Superior temporal gyrus (tissue), 1 donor: ENCODE measurements at regions not wholly inside any gene's neighbourhood (a gene's known extent, or its start where the extent isn't known, plus 50 kb on each side); places are given as distances from the start of the nearest gene placed in this dataset.
"Not testable (repeated sequence)": the region's sequence is repeated elsewhere in the genome, so short reads cannot be mapped to it uniquely, and the experiment has no call there.

ENCODE experiments used
- DNase-seq: peaks from one replicate; pipeline ENCODE4 v3.0.0-alpha.2; 2016; ENCODE audit errors: extremely low spot score

DNA sequence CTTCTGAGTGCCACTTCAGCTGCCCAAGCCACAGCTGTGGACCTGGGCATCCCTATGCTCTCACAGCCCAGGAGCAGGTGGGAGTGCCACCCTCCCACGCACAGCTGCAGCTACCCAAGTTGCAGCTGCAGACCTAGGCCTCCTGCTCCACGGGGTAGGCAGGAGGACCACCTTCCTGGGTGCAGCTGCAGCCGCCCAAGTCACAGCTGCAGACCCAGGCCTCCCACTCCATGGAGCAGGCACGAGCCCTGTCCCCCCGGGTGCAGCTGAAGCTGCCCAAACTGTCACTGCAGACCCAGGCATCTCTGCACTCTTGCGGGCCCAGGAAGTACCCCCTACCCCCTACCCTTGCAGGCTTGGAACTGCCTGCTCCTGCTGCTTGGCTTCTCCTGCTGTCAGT, 260.2 kb downstream of the XPNPEP1 start:
- DNase-seq, result no peak

- DNase-seq, result not testable (repeated sequence)
Measured at GRCh38 chr10:109652612-109653011, 270.7 kb downstream of the XPNPEP1 start.

GRCh38 chr10:109650228-109650627, 273.1 kb downstream of the XPNPEP1 start:
- DNase-seq, result no peak

- DNase-seq, result no peak
Measured at GRCh38 chr10:109647627-109648026, 275.7 kb downstream of the XPNPEP1 start.

DNA sequence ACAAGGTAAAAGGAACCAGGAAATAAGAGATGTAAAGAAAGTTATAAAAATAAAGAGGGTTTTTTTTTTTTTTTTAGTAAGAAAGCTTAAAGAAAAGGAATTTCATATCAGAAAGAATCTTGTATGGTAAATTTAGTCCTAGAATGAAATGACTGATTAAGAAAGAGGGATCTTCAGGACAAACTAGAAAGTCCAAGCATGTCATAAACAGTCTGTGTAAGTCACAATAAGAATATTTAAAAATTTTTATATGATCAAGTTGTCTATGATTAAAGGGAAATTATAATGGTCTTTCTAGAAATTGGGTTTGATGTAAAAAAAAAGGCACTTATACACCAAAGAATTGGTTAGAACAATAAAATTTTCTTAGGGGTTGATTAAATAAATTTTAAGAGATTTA, 289.5 kb downstream of the XPNPEP1 start:
- no peak for DNase-seq

GRCh38 chr10:109633017-109633416, 290.3 kb downstream of the XPNPEP1 start:
- DNase-seq, result not testable (repeated sequence)

- DNase-seq, result no peak
Measured at GRCh38 chr10:109624939-109625338, 298.4 kb downstream of the XPNPEP1 start.

GRCh38 chr10:109622566-109622965, 300.7 kb downstream of the XPNPEP1 start:
- DNase-seq, result no peak

GRCh38 chr10:109620396-109620795, 302.9 kb downstream of the XPNPEP1 start:
- no peak for DNase-seq

- DNase-seq, result no peak
Measured at GRCh38 chr10:109619914-109620313, 303.4 kb downstream of the XPNPEP1 start.

DNA sequence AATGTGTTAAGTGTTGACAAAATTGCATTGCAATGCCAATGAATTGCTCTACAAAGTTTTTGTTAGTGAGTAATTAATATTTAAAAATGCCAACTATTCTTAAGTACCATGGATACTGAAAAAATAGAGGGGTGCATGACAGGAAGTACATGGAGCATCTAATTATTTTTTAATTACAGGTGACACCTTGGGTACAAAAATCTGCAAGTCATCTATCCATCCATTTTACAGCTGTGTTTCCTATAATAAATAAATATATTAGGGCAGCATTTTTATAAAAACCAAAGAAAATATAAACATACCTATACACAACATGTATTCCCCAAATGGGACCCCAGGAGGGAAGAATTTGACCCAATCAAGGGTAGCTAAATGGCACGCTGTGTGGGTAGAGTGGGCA, 304.6 kb downstream of the XPNPEP1 start:
- no peak for DNase-seq

DNA sequence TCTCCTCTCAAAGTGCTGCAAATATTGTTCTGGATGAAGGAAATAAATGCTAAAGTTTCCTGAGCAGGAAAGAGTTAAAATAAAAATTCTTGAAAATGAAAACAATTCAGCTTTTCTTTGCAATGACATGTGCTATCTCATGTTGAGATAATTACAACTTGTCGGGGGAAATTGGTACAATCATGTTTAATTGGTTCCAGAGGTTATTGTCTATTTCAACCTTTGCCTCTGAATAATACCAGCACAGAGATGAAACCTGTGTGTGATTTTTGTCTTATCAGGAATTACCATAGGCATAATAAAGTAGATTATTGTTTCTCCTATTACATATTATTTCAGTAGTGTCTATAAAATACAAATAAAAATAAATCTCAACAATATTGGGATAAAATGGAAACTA, 305.0 kb downstream of the XPNPEP1 start:
- DNase-seq, result no peak

GRCh38 chr10:109616359-109616980, 306.8 kb downstream of the XPNPEP1 start:
- no peak for DNase-seq

- DNase-seq, result not testable (repeated sequence)
Measured at GRCh38 chr10:109595356-109595755, 328.0 kb downstream of the XPNPEP1 start.

DNA sequence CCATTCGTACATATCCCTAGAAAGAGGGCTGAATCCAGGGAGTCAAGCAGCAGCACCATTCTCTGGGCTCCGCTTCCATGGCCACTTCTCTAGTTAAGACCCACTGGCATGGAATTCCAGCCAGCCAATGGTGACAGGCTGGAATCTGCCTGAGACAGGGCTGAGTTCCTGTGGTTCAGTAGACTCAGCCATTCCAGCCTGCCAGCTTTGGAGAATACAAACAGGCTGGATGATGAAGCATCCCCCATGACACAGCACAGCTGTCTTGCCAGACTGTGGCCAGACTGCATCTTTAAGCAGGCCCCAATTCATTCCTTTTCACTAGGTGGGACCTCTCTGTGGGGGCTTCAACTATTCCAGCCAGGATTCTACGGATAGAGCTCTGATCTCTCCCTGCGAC, 329.6 kb downstream of the XPNPEP1 start:
- DNase-seq, result no peak

DNA sequence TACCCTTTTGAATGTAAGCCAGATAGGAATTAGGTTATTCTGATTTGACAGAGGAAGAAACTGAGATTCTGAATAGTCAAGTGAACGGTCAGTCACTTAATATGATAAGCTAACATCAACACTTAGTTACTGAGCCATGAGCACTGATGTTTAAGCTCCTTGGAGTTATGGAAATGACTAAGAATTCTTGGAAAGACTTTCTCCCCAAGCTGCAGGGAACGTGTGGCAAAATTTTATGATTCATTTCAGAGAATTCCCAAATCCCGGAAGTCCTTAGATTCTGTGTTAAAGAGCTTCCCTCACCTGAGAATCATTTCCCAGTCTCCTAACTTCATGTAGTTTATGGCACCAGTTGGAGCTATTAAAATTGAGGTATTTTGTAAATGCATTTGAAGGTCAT, 330.9 kb downstream of the XPNPEP1 start:
- DNase-seq, result no peak

GRCh38 chr10:109591601-109592000, 331.7 kb downstream of the XPNPEP1 start:
- DNase-seq, result no peak

DNA sequence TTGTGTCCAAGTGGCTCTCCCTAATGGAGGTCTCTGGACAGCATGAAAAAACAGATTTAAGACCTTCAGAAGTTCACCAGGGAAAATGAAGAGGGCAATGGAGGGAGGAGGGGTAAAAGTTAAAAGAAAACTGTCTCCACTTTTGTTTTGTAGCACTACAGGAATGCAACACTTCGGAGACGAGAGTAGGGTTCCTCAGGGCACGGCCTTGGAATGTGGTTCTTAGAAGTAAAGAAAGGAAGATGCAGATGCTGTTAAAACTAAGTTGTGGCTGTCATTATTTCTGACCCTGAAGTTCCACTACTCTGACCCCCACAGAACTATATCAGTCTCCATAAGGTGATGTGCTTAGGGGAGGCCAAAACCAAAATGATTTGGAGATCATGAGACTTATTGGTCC, 335.1 kb downstream of the XPNPEP1 start:
- no peak for DNase-seq

- DNase-seq, result no peak
Measured at GRCh38 chr10:109587366-109587765, 335.9 kb downstream of the XPNPEP1 start.

DNA sequence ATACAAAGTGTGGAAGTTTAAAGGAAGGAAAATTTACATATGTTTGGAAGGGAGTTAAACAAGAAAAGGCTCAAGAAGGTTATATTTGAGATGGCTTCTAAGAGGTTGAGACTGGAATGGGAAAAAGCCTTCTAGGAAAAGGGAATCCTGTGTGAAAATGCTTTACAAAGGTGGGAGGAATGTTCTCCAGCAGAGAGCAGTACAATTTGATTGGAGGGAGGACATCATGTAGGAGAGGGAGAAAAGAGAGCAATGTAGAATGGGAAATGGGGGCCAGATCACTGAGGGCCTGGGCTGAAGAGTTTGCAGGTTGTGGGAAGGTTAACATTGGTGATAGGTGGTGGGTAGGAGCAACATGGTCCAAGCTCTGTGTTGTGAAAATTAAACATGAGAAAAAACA, 366.9 kb downstream of the XPNPEP1 start:
- no peak for DNase-seq

DNA sequence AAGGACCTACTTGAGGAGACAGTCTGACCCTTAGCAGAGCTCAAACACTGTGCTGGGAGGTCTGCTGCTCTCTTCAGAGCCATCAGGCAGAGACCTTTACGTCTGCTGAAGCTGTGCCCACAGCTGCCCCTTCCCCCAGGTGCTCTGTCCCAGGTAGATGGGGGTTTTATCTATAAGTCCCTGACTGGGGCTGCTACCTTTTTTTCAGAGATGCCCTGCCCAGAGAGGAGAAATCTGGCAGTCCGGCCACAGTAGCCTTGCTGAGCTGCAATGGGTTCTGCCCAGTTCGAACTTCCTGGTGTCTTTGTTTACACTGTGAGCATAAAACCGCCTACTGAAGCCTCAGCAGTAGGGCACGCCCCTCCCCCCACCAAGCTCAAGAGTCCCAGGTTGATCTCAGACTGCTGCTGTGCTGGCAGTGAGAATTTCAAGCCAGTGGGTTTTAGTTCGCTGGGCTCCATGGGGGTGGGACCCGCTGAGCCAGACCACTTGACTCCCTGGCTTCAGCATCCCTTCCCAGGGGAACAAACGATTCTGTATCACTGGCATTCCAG, 381.2 kb downstream of the XPNPEP1 start:
- not testable (repeated sequence) for DNase-seq

- no peak for DNase-seq
Measured at GRCh38 chr10:109534193-109534592, 389.1 kb downstream of the XPNPEP1 start.

DNA sequence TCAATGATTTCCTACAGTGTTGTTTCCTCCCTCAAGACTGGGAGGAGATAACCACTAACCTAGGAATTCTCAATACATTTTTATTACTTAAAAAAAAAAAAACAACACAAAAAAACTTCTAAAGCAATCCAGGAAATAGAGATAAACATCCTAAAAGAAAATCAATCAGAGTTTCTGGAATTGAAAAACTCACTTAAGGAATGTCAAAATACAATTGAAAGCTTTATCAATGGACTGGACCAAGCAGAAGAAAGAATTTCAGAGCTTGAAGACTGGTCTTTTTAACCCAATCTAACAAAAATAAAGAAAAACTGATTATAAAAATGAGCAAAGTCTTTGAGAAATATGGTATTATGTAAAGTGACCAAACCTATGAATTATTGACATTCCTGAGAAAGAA, 394.1 kb downstream of the XPNPEP1 start:
- DNase-seq, result no peak

GRCh38 chr10:109517748-109518147, 405.6 kb downstream of the XPNPEP1 start:
- DNase-seq, result no peak
